IMR-90 (cell line): ENCODE measurements at regions not wholly inside any gene's neighbourhood (a gene's known extent, or its start where the extent isn't known, plus 50 kb on each side); places are given as distances from the start of the nearest gene placed in this dataset.

ENCODE experiments used
- CEBPB ChIP-seq: IDR thresholded peaks from 2 replicates; pipeline ENCODE4 v1.6.1; 2012; ENCODE audit warnings: low read depth, low read length, improper control_type of control experiment
- ELK1 ChIP-seq: fragments of 150-350 bp; IDR thresholded peaks from 2 replicates; pipeline ENCODE4 v1.6.1; 2016; ENCODE audit warnings: low read depth, mild to moderate bottlenecking, low read length, moderate library complexity, borderline replicate concordance
- FOS ChIP-seq: fragments of 150-350 bp; IDR thresholded peaks from 2 replicates; pipeline ENCODE4 v1.6.1; 2016; ENCODE audit warnings: low read depth, low read length
- MAFK ChIP-seq: IDR thresholded peaks from 2 replicates; pipeline ENCODE4 v1.6.1; 2012; ENCODE audit warnings: low read depth, low read length, improper control_type of control experiment
- MAZ ChIP-seq: IDR thresholded peaks from 2 replicates; pipeline ENCODE4 v1.6.1; 2012; ENCODE audit warnings: low read depth, mild to moderate bottlenecking, low read length, improper control_type of control experiment, moderate library complexity, borderline replicate concordance
- MXI1 ChIP-seq: IDR thresholded peaks from 2 replicates; pipeline ENCODE4 v1.6.1; 2012; ENCODE audit warnings: low read depth, mild to moderate bottlenecking, low read length, moderate library complexity, borderline replicate concordance
- POLR2A ChIP-seq: IDR thresholded peaks from 2 replicates; pipeline ENCODE4 v1.6.1; 2012; ENCODE audit warnings: mild to moderate bottlenecking, low read depth, low read length
- RFX5 ChIP-seq: IDR thresholded peaks from 2 replicates; pipeline ENCODE4 v1.8.0; 2012; ENCODE audit warnings: low read depth, mild to moderate bottlenecking, low read length, moderate library complexity
- USF2 ChIP-seq: fragments of 150-350 bp; IDR thresholded peaks from 2 replicates; pipeline ENCODE4 v1.6.1; 2017; ENCODE audit warnings: mild to moderate bottlenecking, antibody characterized with exemption, low read length, low read depth
- TF ChIP-seq, protein P1 (sequence below): conservative IDR thresholded peaks from 2 replicates; pipeline ENCODE4 v1.5.1; 2012; ENCODE audit warnings: mild to moderate bottlenecking, low read depth, low read length, improper control_type of control experiment

DNA sequence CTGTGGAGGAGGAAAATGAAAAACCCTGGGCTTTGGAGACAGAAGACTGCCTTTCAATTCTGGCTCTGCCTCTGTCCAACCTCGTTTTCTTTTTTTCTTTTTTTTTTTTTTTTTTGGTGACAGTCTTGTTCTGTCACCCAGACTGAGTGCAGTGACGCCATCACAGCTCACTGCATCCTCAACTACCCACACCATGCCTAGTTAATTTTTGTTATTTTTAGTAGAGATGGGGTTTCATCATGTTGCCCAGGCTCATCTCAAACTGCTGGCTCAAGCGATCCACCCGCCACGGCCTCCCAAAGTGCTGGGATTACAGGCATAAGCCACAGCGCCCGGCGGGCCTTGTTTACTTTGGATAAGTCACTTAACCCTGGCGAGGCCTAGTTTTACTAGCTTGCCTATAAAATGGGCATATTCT is 66.3 kb upstream of the SLC25A26 start:
- TF ChIP-seq, protein P1, sequence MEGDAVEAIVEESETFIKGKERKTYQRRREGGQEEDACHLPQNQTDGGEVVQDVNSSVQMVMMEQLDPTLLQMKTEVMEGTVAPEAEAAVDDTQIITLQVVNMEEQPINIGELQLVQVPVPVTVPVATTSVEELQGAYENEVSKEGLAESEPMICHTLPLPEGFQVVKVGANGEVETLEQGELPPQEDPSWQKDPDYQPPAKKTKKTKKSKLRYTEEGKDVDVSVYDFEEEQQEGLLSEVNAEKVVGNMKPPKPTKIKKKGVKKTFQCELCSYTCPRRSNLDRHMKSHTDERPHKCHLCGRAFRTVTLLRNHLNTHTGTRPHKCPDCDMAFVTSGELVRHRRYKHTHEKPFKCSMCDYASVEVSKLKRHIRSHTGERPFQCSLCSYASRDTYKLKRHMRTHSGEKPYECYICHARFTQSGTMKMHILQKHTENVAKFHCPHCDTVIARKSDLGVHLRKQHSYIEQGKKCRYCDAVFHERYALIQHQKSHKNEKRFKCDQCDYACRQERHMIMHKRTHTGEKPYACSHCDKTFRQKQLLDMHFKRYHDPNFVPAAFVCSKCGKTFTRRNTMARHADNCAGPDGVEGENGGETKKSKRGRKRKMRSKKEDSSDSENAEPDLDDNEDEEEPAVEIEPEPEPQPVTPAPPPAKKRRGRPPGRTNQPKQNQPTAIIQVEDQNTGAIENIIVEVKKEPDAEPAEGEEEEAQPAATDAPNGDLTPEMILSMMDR = no peak
- no peak for TF ChIP-seq MAFK
- TF ChIP-seq MXI1 = no peak
- TF ChIP-seq RFX5 = no peak
- TF ChIP-seq MAZ = no peak
- TF ChIP-seq USF2 = no peak
- TF ChIP-seq FOS = no peak
- no peak for TF ChIP-seq POLR2A
- TF ChIP-seq CEBPB = no peak
- no peak for TF ChIP-seq ELK1
